ENCODE measurements at regions not wholly inside any gene's neighbourhood (a gene's known extent, or its start where the extent isn't known, plus 50 kb on each side); places are given as distances from the start of the nearest gene placed in this dataset.

GRCh38 chr16:63241497-63242028, 1205.3 kb upstream of the CDH8 start:
- Histone ChIP-seq H3K27me3 (ENCODE audit: insufficient read depth, poor library complexity, severe bottlenecking) (no peaks in the 10 kb centered on the region), H3K4me3 (replicated peaks; ENCODE audit: insufficient read depth, low read length) (no peak overlapping the region), H3K27ac (replicated peaks) (no peak overlapping the region)
- TF ChIP-seq SPI1 (IDR thresholded peaks at IDR 0.05; ENCODE audit: borderline replicate concordance, low read depth) (no peak), CTCF (IDR thresholded peaks at IDR 0.05; ENCODE audit: insufficient read depth, low read length) (no peak), GABPA (IDR thresholded peaks at IDR 0.05; ENCODE audit: low read depth) (no peak), REST (IDR thresholded peaks at IDR 0.05; ENCODE audit: insufficient replicate concordance, low read depth) (no peak), POLR2AphosphoS5 (IDR thresholded peaks at IDR 0.05; ENCODE audit: low read depth) (no peak)
- DNase-seq (ENCODE audit: low read depth in 1 of 2, low spot score in 1 of 2), result no peak

- H3K4me3 ChIP-seq (replicated peaks; ENCODE audit: insufficient read depth, low read length), result no peak overlapping the region
- H3K27ac ChIP-seq (replicated peaks), result no peak overlapping the region
- no peaks in the 10 kb centered on the region for H3K27me3 ChIP-seq (ENCODE audit: insufficient read depth, poor library complexity, severe bottlenecking)
- no peak for DNase-seq (ENCODE audit: low read depth in 1 of 2, low spot score in 1 of 2)
- no peak for TF ChIP-seq SPI1 (IDR thresholded peaks at IDR 0.05; ENCODE audit: borderline replicate concordance, low read depth)
- no peak for TF ChIP-seq POLR2AphosphoS5 (IDR thresholded peaks at IDR 0.05; ENCODE audit: low read depth)
- TF ChIP-seq GABPA (IDR thresholded peaks at IDR 0.05; ENCODE audit: low read depth), result no peak
- no peak for TF ChIP-seq REST (IDR thresholded peaks at IDR 0.05; ENCODE audit: insufficient replicate concordance, low read depth)
- no peak for TF ChIP-seq CTCF (IDR thresholded peaks at IDR 0.05; ENCODE audit: insufficient read depth, low read length)
Observed at GRCh38 chr16:63239065-63239570, 1202.9 kb upstream of the CDH8 start.

- DNase-seq (ENCODE audit: low read depth in 1 of 2, low spot score in 1 of 2), result no peak
- no peak overlapping the region for H3K4me3 ChIP-seq (replicated peaks; ENCODE audit: insufficient read depth, low read length)
- no peaks in the 10 kb centered on the region for H3K27me3 ChIP-seq (ENCODE audit: insufficient read depth, poor library complexity, severe bottlenecking)
- no peak for TF ChIP-seq REST (IDR thresholded peaks at IDR 0.05; ENCODE audit: insufficient replicate concordance, low read depth)
- no peak for TF ChIP-seq CTCF (IDR thresholded peaks at IDR 0.05; ENCODE audit: insufficient read depth, low read length)
- no peak for TF ChIP-seq POLR2AphosphoS5 (IDR thresholded peaks at IDR 0.05; ENCODE audit: low read depth)
- TF ChIP-seq GABPA (IDR thresholded peaks at IDR 0.05; ENCODE audit: low read depth), result no peak
- no peak for TF ChIP-seq SPI1 (IDR thresholded peaks at IDR 0.05; ENCODE audit: borderline replicate concordance, low read depth)
- H3K27ac ChIP-seq (replicated peaks), result no peak overlapping the region
Observed at GRCh38 chr16:63230421-63231040, 1194.3 kb upstream of the CDH8 start.

Data from HL-60 (cell line).